Embryonic facial prominence (tissue), 1 donor: ENCODE measurements at regions not wholly inside any gene's neighbourhood (a gene's known extent, or its start where the extent isn't known, plus 50 kb on each side); places are given as distances from the start of the nearest gene placed in this dataset.
"Not testable (repeated sequence)": the region's sequence is repeated elsewhere in the genome, so short reads cannot be mapped to it uniquely, and the experiment has no call there.

Experiments
- DNase-seq: peaks from one replicate; pipeline ENCODE4 v3.0.0-alpha.2; 2016; ENCODE audit errors: extremely low spot score

DNA sequence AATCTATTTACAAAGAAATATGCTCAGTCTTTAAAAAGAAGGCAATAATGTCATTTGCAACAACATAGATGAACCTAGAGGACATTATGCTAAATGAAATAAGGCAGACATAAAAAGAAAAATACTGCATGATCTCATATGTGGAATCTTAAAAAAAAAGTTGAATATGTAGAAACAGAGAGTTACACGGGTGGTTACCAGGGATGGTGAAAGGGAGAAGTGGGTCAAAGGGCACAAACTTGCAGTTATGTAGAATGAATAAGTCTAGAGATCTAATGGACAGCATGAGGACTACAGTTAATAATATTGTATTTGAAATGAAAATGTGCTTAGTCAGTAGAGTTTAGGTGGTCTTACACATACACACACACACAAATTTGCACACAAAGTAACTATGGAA lies 88.2 kb upstream of the CCDC71L start:
- no peak for DNase-seq

GRCh38 chr7:106750773-106751172 lies 89.8 kb upstream of the CCDC71L start:
- DNase-seq, result no peak

GRCh38 chr7:106752367-106752766 lies 91.4 kb upstream of the CCDC71L start:
- DNase-seq, result no peak

DNA sequence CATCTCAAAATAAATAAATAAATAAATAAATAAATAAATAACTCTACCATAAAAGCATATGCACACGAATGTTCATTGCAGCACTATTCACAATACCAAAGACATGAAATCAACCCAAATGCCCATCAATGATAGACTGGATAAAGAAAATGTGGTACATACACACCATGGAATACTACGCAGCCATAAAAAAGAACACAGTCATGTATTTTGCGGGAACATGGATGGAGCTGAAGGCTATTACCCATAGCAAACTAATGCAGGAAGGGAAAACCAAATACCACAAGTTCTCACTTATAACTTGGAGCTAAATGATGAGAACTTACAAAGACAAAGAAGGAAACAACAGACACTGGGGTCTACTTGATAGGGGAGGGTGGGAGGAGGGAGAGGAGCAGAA lies 94.1 kb upstream of the CCDC71L start:
- not testable (repeated sequence) for DNase-seq

DNA sequence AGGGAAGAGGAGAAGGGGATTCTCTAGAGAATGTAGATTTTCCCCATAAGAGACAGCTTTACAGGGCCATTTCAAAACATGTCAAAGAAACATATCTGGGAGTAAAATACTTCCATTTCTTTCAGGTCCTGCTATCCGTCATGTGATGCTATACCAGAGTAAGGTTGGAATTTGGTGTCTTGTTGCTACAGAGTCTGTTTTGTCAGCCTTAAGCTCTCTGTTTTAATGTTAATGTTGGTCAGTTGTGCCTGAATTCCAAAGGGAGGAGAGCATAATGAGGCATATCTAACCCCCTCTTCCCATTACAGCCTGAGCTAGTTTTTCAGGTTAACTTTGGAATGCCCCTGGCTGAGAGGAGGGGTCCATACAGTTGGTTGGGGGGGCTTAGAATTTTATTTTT lies 94.7 kb upstream of the CCDC71L start:
- no peak for DNase-seq

DNA sequence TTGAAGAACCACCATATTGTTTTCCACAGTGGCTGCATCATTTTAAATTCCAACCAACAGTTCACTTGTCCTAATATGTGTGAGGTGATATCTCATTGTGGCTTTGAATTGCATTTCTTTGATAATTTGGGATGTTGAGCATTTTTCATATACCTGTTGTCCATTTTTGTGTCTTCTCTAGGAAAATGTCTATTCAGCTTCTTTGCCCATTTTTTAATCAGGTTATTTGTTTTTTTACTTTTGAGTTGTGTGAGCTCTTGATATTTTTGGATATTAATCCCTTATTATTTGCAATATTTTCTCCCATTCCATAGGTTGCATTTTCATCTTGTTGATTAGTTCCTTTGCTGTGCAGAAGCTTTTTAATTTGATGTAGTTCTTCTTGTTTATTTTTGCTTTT lies 95.1 kb upstream of the CCDC71L start:
- no peak for DNase-seq

- no peak for DNase-seq
Observed at GRCh38 chr7:106756884-106757283, 95.9 kb upstream of the CCDC71L start.

DNA sequence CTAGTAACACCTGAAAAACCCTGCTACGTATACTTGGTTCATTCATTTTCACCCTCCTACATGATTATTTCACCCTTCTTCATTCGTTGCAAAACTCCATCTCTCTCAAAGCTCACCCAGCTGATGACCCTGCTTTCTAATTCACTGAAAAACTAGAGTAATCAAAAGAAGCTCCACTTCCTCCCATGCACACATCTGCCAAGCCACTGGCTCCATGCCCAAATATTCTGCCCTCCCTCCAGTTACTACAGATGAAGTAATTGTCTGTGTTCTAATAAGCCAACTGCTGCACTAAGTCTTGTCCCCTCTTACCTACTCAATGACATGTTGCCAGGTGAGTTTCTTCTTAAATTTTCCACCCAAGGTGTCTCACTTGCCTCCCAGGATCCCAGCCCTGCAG lies 96.9 kb upstream of the CCDC71L start:
- DNase-seq, result no peak

DNA sequence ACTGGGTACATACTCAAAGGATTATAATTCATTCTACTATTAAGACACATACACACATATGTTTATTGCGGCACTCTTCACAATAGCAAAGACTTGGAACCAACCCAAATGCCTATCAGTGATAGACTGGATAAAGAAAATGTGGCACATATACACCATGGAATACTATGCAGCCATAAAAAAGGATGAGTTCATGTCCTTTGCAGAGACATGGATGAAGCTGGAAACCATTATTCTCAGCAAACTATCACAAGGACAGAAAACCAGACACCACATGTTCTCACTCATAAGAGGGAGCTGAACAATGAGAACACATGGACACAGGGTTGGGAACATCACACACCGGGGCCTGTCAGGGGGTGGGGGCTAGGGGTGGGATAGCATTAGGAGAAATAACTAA lies 101.9 kb upstream of the CCDC71L start:
- not testable (repeated sequence) for DNase-seq

GRCh38 chr7:106763717-106764116 lies 101.4 kb upstream of the PIK3CG start:
- DNase-seq, result no peak

GRCh38 chr7:106765727-106766355 lies 99.2 kb upstream of the PIK3CG start:
- no peak for DNase-seq

DNA sequence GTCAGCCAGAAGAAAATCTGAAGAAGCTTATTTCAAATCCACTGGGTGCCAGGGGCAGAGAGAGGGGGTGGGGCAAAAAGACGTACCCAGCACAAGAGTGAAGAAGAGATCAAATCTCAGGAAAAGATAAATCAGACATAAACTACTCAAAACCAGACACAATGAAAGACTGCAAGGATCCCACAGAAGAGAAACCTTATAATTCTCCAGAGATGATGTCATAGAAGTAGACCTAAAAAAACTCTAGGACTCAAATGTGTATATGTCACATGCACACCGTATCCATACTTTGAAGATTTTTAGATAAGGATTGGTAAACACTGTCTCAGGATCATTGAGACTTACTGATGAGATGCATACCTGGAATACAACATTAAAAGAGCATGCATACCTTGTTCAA lies 98.5 kb upstream of the PIK3CG start:
- DNase-seq, result no peak

DNA sequence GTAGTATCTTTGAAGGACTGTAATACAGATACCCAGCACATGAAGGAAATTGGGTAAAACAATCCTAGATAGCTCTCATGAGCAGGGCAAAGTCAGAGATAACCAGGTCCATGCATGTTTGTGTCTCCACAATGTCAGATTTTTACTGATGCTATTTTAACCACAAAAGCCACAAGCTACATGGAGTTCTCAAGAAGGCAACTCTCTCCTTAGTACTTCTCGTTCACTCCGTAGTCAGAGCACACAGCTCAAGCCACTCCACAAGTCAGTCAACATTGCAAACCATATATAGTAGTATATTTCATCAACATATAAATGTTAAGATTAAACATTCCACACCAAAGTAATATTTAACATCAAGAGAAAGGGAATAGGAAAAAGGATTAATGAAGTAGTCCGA lies 98.0 kb upstream of the PIK3CG start:
- no peak for DNase-seq

DNA sequence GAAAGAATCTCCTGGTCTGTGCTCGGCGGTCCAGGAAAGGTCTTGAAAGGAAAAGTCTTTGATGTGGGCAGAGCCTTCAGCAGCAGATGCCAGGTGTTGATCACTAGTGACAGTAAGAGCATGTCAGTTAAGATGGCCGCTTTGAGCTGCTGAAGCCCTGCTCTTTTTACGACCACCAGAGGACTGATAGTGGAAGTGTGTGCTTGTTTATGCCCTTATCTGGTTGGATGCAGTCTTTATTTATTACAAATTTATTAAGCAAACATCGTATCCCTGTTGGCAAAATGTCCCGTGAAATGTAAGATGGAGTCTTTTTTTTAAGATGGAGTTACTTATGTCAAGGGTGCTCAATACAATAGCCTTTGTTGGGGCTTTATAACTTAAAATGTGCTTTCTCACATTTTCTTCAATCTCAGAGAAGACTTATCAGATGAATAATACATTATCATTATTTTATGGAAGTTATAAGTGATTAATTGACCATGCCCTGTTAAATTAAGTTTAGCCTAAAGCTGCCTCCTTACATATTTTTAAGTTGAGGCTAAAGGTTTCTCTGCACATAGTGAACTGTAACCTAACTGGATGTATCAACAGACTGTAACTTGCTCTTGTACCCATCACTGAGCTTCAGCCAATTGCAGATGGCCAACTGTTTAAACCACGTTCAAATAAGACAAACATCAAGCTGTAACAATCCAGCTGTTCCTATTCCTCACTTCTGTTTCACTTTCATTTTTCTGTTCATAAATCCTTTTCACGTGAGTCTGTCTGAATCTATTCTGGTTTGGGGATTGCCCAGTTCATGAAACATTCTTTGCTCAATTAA lies 97.4 kb upstream of the PIK3CG start:
- no peak for DNase-seq

DNA sequence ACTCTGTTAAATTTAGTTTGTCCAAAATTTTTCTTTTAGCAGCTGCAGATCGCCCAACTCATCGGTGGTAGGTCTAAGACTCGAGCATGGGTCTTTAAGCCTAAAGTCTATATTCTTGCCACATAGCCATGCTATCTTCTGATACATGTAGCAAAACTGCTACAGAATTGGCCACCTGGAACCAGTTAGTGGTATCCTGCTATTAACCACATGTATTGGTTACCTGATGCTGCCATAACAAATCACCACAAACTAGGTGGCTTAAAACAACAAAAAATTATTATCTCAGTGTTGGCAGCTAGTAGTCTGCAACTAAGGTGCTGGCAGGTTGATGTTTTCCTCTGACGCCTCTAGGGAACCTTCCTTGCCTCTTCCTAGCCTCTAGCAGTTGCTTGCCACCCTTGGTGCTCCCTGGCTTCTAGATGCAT lies 96.7 kb upstream of the PIK3CG start:
- no peak for DNase-seq

- no peak for DNase-seq
Observed at GRCh38 chr7:106770191-106770590, 94.9 kb upstream of the PIK3CG start.

DNA sequence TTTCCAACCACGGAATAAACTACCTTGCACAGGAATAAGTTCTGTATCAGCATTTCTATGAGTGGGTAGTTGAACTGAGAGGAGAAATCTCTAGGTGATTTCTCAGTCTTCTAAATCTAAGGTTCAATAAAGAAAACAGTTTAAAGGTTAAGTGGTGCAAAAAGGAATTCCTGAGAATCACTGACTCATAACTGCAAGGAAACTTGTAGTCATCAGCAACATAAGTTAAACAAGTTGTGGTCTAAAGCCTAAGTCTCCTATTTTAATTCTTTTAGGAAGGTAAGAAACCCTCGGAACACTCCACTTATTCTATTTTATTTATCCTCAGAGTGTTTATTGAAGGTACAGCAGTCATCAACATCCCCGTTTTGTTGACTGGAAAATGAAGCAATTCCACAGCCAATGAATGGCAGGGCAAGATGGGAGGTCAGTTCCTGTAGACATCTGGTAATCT lies 92.4 kb upstream of the PIK3CG start:
- no peak for DNase-seq

DNA sequence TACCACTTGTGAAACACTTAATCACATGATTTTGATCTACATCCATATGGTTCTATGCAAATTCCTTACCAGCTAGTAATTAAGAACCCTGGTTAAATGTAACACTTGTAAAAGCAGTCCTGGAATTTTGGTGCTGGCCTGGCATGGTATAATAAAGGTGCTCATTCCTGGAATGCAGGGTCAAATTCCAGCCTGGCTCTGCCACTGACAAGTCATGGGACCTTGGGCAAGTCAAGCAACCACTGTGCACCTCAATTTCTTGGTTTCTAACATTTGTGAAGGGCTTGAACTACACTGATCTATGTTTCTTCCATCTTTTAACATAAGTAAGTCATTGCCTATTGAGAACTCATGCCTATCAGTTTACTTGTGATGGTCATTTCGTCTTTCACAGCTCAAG lies 91.9 kb upstream of the PIK3CG start:
- no peak for DNase-seq

GRCh38 chr7:106773721-106774120 lies 91.4 kb upstream of the PIK3CG start:
- no peak for DNase-seq

GRCh38 chr7:106774213-106774767 lies 90.8 kb upstream of the PIK3CG start:
- no peak for DNase-seq

DNA sequence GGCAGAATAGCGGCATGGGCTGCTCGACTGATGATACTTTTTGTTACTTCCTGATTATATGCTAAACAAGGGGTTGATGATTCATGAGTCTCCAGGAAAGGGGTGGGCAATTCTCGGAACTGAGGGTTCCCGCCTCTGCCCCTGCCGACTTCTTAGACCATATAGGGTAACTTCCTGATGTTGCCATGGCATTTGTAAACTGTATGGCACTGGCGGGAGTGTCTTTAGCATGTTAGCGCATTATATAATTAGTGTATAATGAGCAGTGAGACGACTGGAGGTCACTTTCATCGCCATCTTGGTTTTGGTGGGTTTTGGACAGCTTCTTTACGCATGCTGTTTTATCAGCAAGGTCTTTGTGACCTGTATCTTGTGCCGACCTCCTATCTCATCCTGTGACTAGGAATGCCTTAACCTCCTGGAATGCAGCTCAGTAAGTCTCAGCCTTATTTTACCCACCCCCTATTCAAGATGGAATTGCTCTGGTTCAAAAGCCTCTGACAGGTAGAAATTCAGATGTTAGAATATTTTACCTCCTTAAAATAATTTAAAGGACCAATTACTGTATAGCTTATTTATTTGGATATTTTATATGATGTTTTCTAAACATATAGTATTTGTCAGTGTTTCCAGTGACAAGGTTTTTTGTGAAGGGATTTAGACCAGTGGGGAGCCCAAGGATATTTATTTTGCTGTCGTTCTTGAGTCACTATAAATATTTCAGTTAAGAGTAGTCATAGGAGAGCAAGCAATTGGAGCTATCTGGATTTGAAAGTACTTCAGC lies 90.1 kb upstream of the PIK3CG start:
- DNase-seq, result no peak

GRCh38 chr7:106775552-106775936 lies 89.5 kb upstream of the PIK3CG start:
- no peak for DNase-seq
